DMS53 treated with DMSO at 0.1 percent for 48 hours (cell line): ENCODE measurements at regions not wholly inside any gene's neighbourhood (a gene's known extent, or its start where the extent isn't known, plus 50 kb on each side); places are given as distances from the start of the nearest gene placed in this dataset.

Experiments
- DNase-seq: peaks from one replicate; lab custom pipeline; 2025; ENCODE audit not compliant: unreplicated experiment; lab: John Stamatoyannopoulos, UW

DNA sequence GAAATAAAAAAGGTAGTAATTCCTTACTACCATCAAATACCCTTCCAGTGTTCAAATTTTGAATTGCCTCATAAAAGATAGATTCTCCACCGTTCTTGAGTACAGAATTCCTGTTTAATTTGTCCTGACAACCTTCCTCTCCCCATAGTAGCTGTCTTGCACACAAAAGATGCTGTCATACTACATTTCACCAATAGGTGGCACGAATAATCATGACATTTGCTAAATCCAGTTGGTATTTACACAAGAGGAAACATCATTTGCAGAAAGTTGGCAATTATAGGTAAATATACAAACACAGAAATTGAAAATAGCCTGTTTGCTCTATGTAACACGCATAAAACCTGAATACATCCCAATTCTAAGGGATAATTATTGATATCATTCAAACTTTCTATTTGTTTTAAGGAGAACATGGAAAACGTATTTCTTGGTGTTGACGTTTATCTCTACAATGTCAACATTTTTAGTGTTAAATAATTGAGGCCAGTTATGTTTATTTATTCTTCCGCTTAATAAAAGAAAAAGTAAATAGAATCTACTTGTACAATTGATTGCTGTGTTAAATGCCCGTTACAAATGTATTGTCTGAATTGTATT is 58.3 kb upstream of the CLDN10 start:
- peak; percentile 22 for DNase-seq

DNA sequence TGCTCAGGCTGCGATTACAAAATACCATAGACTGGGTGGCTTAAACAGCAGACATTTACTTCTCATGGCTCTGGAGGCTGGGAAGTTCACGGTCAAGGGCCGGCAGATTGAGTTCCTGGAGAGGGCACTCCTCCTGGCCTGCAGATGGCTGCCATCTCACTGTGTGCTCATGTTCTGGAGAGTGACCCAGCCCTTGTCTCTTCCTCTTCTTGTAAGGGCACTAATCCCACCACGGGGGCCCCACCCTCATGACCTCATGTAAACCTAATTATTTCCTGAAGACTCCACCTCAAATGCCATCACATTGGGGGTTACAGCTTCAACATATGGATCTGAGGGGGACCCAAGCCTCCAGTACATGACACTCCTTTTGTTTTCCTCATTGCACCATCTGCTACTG is 56.0 kb upstream of the CLDN10 start:
- DNase-seq: no peak

DNA sequence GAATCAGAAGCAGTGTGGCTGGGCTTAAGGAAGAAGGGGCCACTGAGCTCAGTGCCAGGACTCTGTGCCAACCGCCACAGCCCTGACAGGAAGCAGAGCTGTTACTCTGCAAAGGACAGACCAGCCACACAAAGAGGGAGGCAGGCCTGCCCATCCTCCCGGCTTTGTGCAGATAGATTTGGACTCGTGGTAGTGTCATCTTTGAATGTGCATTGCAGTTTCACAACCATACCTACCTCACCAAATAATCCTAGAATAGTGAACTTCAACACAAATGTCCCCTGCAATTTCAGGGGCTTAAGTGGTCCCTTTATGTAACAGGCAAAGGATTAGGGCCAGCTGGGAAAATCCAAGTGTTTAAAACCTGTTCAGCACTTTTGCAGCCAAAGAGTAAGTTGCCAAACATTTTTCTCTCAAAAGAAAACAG is 55.1 kb upstream of the CLDN10 start:
- DNase-seq: no peak

DNA sequence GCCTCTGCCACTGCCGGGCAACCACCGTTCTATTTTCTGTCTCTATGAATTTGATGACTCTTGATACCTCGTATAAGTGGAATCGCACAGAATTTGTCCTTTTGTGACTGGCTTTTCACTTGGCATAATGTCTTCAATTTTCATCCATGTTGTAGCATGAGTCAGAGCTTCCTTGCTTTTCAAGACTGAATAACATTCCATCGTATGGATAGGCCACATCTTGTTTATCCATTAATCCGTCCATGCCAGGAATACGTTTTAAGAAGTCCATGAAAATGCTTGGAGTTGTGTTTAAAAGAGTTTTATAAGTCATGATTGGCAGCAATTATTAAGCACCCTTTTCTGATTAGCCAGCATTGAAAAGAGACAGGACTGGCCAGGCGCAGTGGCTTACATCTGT is 53.6 kb upstream of the CLDN10 start:
- DNase-seq: no peak

DNA sequence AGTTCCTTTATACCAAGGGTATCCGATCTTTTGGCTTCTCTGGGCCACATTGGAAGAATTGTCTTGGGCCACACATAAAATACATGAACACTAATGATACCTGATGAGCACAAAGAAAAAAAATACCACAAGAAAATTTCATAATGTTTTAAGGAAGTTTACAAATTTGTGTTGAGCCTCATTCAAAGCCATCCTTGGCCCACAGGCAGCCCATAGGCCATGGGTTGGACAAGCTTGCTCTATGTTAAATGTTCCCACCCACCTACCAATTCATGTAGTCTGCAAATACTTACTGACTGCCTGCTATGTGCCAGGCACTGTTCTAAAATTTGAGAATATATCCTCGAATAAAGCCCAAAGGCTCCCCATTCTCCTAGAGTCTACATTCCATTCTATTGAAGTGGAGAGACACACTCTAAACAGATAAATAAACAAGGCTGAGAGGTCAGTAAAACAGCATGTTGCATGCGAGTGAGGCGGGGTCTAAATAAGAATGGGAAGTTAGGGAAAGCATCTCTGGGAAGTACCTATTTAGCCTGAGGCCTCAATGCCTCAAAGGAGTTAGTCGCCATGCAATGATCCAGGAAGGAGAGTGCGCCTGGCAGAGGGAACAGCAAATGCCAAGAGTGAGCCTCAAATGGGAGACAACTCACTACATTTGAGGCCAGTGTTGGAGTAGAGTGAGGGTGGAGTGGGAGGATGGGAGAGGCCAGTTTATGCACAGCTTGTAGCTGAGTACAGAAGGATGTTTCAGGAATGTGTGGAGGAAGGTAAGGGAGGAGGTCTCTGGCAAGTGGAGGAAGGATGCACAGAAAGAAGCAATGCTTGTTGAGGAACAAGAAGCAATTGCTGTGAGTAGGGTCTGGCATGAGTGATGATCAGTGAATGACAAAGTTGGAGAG is 52.5 kb upstream of the CLDN10 start:
- DNase-seq: no peak

DNA sequence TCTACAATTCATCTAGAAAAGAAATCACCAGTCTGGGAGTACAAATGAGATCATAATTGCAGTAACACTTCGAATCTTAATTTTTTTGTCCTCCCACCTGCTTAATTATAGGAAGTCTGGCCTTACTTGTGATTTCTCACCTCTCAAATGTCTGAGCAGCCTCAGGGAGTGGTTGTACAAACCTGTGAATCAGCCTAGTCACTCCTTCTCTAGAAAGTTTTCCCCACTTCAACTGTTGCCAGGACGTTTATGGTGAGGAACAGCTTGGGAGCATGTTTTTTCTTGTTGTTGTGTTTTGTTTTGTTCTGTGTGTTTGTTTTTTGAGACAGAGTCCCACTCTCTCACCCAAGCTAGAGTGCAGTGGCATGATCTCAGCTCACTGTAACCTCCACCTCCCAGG is 50.3 kb upstream of the CLDN10 start:
- no peak for DNase-seq
